H1 (cell line): ENCODE measurements at regions not wholly inside any gene's neighbourhood (a gene's known extent, or its start where the extent isn't known, plus 50 kb on each side); places are given as distances from the start of the nearest gene placed in this dataset.

Experiments
- CTCF ChIA-PET: fragments of 300-600 bp; sonication (Branson Sonifier 250); formaldehyde crosslinking; loops from one replicate; lab custom pipeline; 2021; ENCODE audit not compliant: partially characterized antibody; lab: Charles Lee
- POLR2A ChIA-PET: fragments of 300-600 bp; sonication (Branson Sonifier 250); formaldehyde crosslinking; loops from one replicate; lab custom pipeline; 2021; ENCODE audit warnings: inconsistent platforms; ENCODE audit not compliant: partially characterized antibody; lab: Charles Lee
- DNase-seq, 2 experiments: peaks; one replicate each; pipeline versions ENCODE4 v3.0.0 to v3.0.0-alpha.2; 2010 to 2022; ENCODE audit warnings: low spot score in 2 of 2, low read depth in 1 of 2, mixed read lengths in 1 of 2
- FAIRE-seq: peaks from 2 replicates; lab custom pipeline; 2011; peaks lifted over from hg19 to GRCh38; lab: Jason Lieb, UNC
- H2AFZ ChIP-seq: 2 replicates; pipeline ENCODE4 v1.8.1; 2012; ENCODE audit warnings: low read length, inconsistent platforms
- H2AK5ac ChIP-seq: 2 replicates; pipeline ENCODE4 v1.6.1; 2013; ENCODE audit warnings: low read depth, low read length
- H2BK120ac ChIP-seq: replicated peaks from 2 replicates; pipeline ENCODE3; 2013; ENCODE audit warnings: low read depth, low read length, inconsistent platforms
- H2BK12ac ChIP-seq: 2 replicates; pipeline ENCODE4 v1.6.1; 2013; ENCODE audit warnings: low read depth, low read length
- H2BK15ac ChIP-seq: 2 replicates; pipeline ENCODE4 v1.6.1; 2013; ENCODE audit warnings: low read length
- H2BK20ac ChIP-seq: 2 replicates; pipeline ENCODE4 v1.6.1; 2013; ENCODE audit warnings: low read length
- H2BK5ac ChIP-seq: 2 replicates; pipeline ENCODE4 v1.6.1; 2013; ENCODE audit warnings: low read depth, low read length
- H3K14ac ChIP-seq: 2 replicates; pipeline ENCODE4 v1.6.1; 2013; ENCODE audit warnings: inconsistent platforms; ENCODE audit not compliant: insufficient read length
- H3K18ac ChIP-seq: 2 replicates; pipeline ENCODE4 v1.6.1; 2013; ENCODE audit warnings: low read length; ENCODE audit errors: extremely low read depth
- H3K23ac ChIP-seq: 2 replicates; pipeline ENCODE4 v1.6.1; 2013; ENCODE audit warnings: inconsistent platforms; ENCODE audit not compliant: insufficient read length
- H3K23me2 ChIP-seq: 2 replicates; pipeline ENCODE4 v1.6.1; 2013; ENCODE audit warnings: low read depth, low read length
- H3K27ac ChIP-seq: 2 replicates; pipeline ENCODE4 v1.6.1; 2011; ENCODE audit warnings: low read depth, low read length, inconsistent platforms
- H3K27me3 ChIP-seq, 4 experiments: replicated peaks in 1 of 4; 1 replicate in 1 of 4; 2 replicates in 3 of 4; pipeline versions ENCODE4 v1.6.1 to v1.8.1; 2011 to 2013; ENCODE audit warnings: low read length in 3 of 4, mild to moderate bottlenecking in 3 of 4, inconsistent platforms in 2 of 4, mixed read lengths in 2 of 4, moderate library complexity in 1 of 4; ENCODE audit not compliant: control insufficient read depth in 3 of 4, insufficient read depth in 3 of 4; ENCODE audit errors: extremely low read depth in 1 of 4
- H3K36me3 ChIP-seq, 4 experiments: 2 replicates each; pipeline versions ENCODE4 v1.6.1 to v1.8.1; 2011 to 2013; ENCODE audit warnings: mild to moderate bottlenecking in 4 of 4, low read length in 3 of 4, moderate library complexity in 2 of 4, control low read depth in 1 of 4, inconsistent platforms in 1 of 4; ENCODE audit not compliant: insufficient read depth in 4 of 4, control insufficient read depth in 2 of 4
- H3K4ac ChIP-seq: replicated peaks from 2 replicates; pipeline ENCODE3; 2013; ENCODE audit warnings: low read length, low read depth, mixed read lengths, inconsistent platforms; ENCODE audit not compliant: insufficient read length
- H3K4me1 ChIP-seq, 4 experiments: replicated peaks in 1 of 4; 1 replicate in 1 of 4; 2 replicates in 3 of 4; pipeline versions ENCODE4 v1.6.1 to v1.8.1; 2011 to 2013; ENCODE audit warnings: low read length in 3 of 4, inconsistent platforms in 2 of 4, mixed read lengths in 1 of 4; ENCODE audit not compliant: insufficient read depth in 4 of 4, control insufficient read depth in 3 of 4
- H3K4me2 ChIP-seq, 2 experiments: 2 replicates each; pipeline versions ENCODE4 v1.6.1 to v1.8.1; 2011 to 2013; ENCODE audit warnings: low read depth in 2 of 2, low read length in 2 of 2, control low read depth in 1 of 2, inconsistent platforms in 1 of 2, mild to moderate bottlenecking in 1 of 2; ENCODE audit not compliant: insufficient read depth in 1 of 2
- H3K4me3 ChIP-seq, 4 experiments: fragments of 200-600, 300-600 bp in 1 of 4; sonication (generic), shearing (Covaris generic), sonication (Bioruptor Twin) in 1 of 4; 2 replicates each; pipeline versions ENCODE4 v1.5.1 to v1.8.1; 2011 to 2016; ENCODE audit warnings: low read length in 4 of 4, low read depth in 3 of 4, control low read depth in 2 of 4, inconsistent platforms in 2 of 4, mild to moderate bottlenecking in 2 of 4, mixed read lengths in 1 of 4, moderate library complexity in 1 of 4; ENCODE audit not compliant: insufficient read depth in 2 of 4; ENCODE audit errors: extremely low read depth in 1 of 4
- H3K56ac ChIP-seq: replicated peaks from 2 replicates; pipeline ENCODE3; 2013; ENCODE audit warnings: low read depth, mild to moderate bottlenecking, mixed read lengths, low read length, inconsistent platforms; ENCODE audit not compliant: insufficient read length
- H3K79me1 ChIP-seq: 2 replicates; pipeline ENCODE4 v1.6.1; 2013; ENCODE audit warnings: low read depth, low read length, control low read depth
- H3K79me2 ChIP-seq, 2 experiments: 2 replicates each; pipeline versions ENCODE4 v1.6.1 to v1.8.1; 2012 to 2013; ENCODE audit warnings: low read length in 2 of 2, mild to moderate bottlenecking in 2 of 2, inconsistent platforms in 1 of 2; ENCODE audit not compliant: insufficient read depth in 2 of 2, control insufficient read depth in 1 of 2
- H3K9ac ChIP-seq, 4 experiments: replicated peaks in 1 of 4; 1 replicate in 1 of 4; 2 replicates in 3 of 4; pipeline versions ENCODE4 v1.6.1 to v1.8.1; 2011 to 2013; ENCODE audit warnings: low read depth in 3 of 4, low read length in 3 of 4, control low read depth in 2 of 4, mild to moderate bottlenecking in 2 of 4, moderate library complexity in 2 of 4, inconsistent platforms in 1 of 4; ENCODE audit errors: extremely low read depth in 1 of 4
- H3K9me3 ChIP-seq, 2 experiments: 2 replicates each; pipeline versions ENCODE4 v1.6.1 to v1.8.1; 2012 to 2013; ENCODE audit warnings: mild to moderate bottlenecking in 2 of 2, moderate library complexity in 2 of 2, control low read depth in 1 of 2, inconsistent platforms in 1 of 2, low read depth in 1 of 2, low read length in 1 of 2, mixed read lengths in 1 of 2; ENCODE audit not compliant: insufficient read depth in 2 of 2
- H4K20me1 ChIP-seq, 2 experiments: replicated peaks in 1 of 2; 2 replicates each; pipeline versions ENCODE3 to v1.8.1; 2011 to 2013; ENCODE audit warnings: inconsistent platforms in 2 of 2, low read length in 2 of 2, mild to moderate bottlenecking in 1 of 2; ENCODE audit not compliant: insufficient read depth in 2 of 2, control insufficient read depth in 1 of 2
- H4K5ac ChIP-seq: 2 replicates; pipeline ENCODE4 v1.6.1; 2013; ENCODE audit warnings: low read length, low read depth, mixed read lengths, inconsistent platforms; ENCODE audit not compliant: insufficient read length
- H4K8ac ChIP-seq: 2 replicates; pipeline ENCODE4 v1.8.0; 2013; ENCODE audit warnings: mild to moderate bottlenecking, moderate library complexity, low read length, inconsistent platforms; ENCODE audit not compliant: insufficient read depth; ENCODE audit errors: extremely low read depth
- H4K91ac ChIP-seq: replicated peaks from 2 replicates; pipeline ENCODE3; 2013; ENCODE audit warnings: low read length, mixed read lengths, inconsistent platforms; ENCODE audit not compliant: insufficient read length
- CHD2 ChIP-seq: IDR thresholded peaks from 2 replicates; pipeline ENCODE4 v1.6.1; 2012; ENCODE audit warnings: low read length, improper control_type of control experiment
- RNF2 ChIP-seq: fragments of 200-900, 300-1000 bp; sonication (generic); IDR thresholded peaks from 2 replicates; pipeline ENCODE4 v1.7.1; 2016; ENCODE audit warnings: borderline replicate concordance, low read depth, mild to moderate bottlenecking, antibody characterized with exemption, low read length; ENCODE audit not compliant: poor library complexity, severe bottlenecking; ENCODE audit errors: missing control alignments
- WGBS, 2 experiments: shearing (Covaris generic) in 1 of 2; methylation state at CpG; one replicate each; pipeline versions ENCODE4 v1.1.6 to v1.1.7; 2013 to 2015; ENCODE audit warnings: low lambda C conversion rate in 2 of 2, mixed read lengths in 2 of 2, inconsistent platforms in 1 of 2, low coverage in 1 of 2, missing lambda C conversion rate in 1 of 2; ENCODE audit not compliant: insufficient replicate concordance in 2 of 2, insufficient coverage in 1 of 2, insufficient read length in 1 of 2; ENCODE audit errors: extremely low coverage in 1 of 2, missing lambda C conversion rate in 1 of 2; 5-methylcytosine and 5-hydroxymethylcytosine counted together

DNA sequence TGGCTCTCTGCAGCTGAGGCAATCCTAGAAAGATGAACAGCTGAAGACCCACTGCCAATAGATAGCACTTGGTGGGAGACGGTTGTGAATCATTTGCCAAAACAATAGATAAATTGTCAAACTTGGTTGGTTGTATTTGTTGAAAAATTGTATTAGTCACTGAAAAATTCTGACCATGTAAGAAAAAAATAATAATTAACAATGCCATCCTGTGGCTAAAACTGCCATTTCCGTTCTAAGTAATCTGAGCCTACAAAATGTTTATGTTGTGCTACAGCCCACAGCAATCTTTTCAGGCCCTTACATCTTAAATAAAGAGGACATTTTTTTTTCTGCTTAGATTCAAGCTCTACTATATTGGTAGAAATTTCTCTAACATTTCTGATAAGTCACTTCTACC is 103.2 kb upstream of the ANO3 start:
- no peak overlapping the region for H3K56ac ChIP-seq
- TF ChIP-seq CHD2 (no peak), RNF2 (no peak)
- TF ChIP-seq, all 59 proteins: peak for 0
- no peak overlapping the region for H4K8ac ChIP-seq
- H3K79me2 ChIP-seq, result no peaks in the 10 kb centered on the region
- no peaks in the 10 kb centered on the region for H3K4me1 ChIP-seq
- no peak overlapping the region for H2BK120ac ChIP-seq
- no peak overlapping the region for H2AK5ac ChIP-seq
- no peaks in the 10 kb centered on the region; a peak in 1 of 4 replicates for H3K9me3 ChIP-seq
- H3K18ac ChIP-seq, result no peak overlapping the region
- no peak overlapping the region for H2BK5ac ChIP-seq
- no peaks in the 10 kb centered on the region for H4K20me1 ChIP-seq
- no peak overlapping the region for H4K91ac ChIP-seq
- H3K4me3 ChIP-seq, result no peak overlapping the region
- H3K9ac ChIP-seq, result no peak overlapping the region
- DNase-seq (no peak), FAIRE-seq (no peak)
- H3K27ac ChIP-seq, result no peak overlapping the region
- H3K4ac ChIP-seq, result no peak overlapping the region
- H3K4me2 ChIP-seq, result no peak overlapping the region
- H2AFZ ChIP-seq, result no peak overlapping the region
- no peak overlapping the region for H2BK15ac ChIP-seq
- ChIA-PET CTCF (interaction anchor here (1.8 to 2.8 kb wide), 2 partner anchors 12 to 247 kb away, joined by 7 to 16 read pairs; no protein-coding TSS in a partner anchor), POLR2A (no interaction called here)
- no peaks in the 10 kb centered on the region for H3K79me1 ChIP-seq
- H3K23me2 ChIP-seq, result no peaks in the 10 kb centered on the region
- H2BK20ac ChIP-seq, result no peak overlapping the region
- no peaks in the 10 kb centered on the region for H3K27me3 ChIP-seq
- H3K14ac ChIP-seq, result no peak overlapping the region
- no peaks in the 10 kb centered on the region for H3K36me3 ChIP-seq
- WGBS, 2 experiments, result 91% methylated on average over 2 of the region's 2 CpGs; no CpG with 5 or more reads in 1 of the 2 experiments
- no peak overlapping the region for H4K5ac ChIP-seq
- H2BK12ac ChIP-seq, result no peak overlapping the region
- no peak overlapping the region for H3K23ac ChIP-seq
